HCT116 (cell line): ENCODE measurements at regions not wholly inside any gene's neighbourhood (a gene's known extent, or its start where the extent isn't known, plus 50 kb on each side); places are given as distances from the start of the nearest gene placed in this dataset.

Experiments
- ATAC-seq: fragments of 200-7000 bp; cut with Tn5 transposase; 2 replicates; pipeline ENCODE4 v1.9.1; 2020; ENCODE audit warnings: mild to moderate bottlenecking, moderate library complexity
- BruUV-seq: library from RNA; stranded (reverse); fragments of 400-500 nt; replicated peaks from 2 replicates; lab custom pipeline; 2021; lab: Mats Ljungman, UMichigan
- CTCF ChIA-PET: fragments of 300-600 bp; sonication (Branson Sonifier 250); formaldehyde crosslinking; loops from one replicate; lab custom pipeline; 2021; ENCODE audit warnings: antibody characterized with exemption; lab: Charles Lee
- POLR2A ChIA-PET: fragments of 300-600, 350-600 bp; sonication (Branson Sonifier 250); formaldehyde crosslinking; loops from one replicate; lab custom pipeline; 2021; ENCODE audit warnings: antibody characterized with exemption; lab: Charles Lee
- RAD21 ChIA-PET, 2 experiments: fragments of 300-600 bp; sonication (Branson Sonifier 250); formaldehyde crosslinking; loops; one replicate each; lab custom pipeline; 2023; ENCODE audit warnings: low total read pairs in 2 of 2; ENCODE audit not compliant: uncharacterized antibody in 2 of 2, unreplicated experiment in 2 of 2, low non-redundant PET in 1 of 2; lab: Charles Lee
- DNase-seq: peaks from one replicate; pipeline ENCODE4 v3.0.0-alpha.2; 2010; ENCODE audit warnings: low read depth, low spot score
- H2AFZ ChIP-seq: fragments of 200-600 bp; shearing (Covaris generic), sonication (generic); 2 replicates; pipeline ENCODE4 v1.6.1; 2017; ENCODE audit warnings: low read depth, mixed run types, mixed read lengths, antibody characterized with exemption, low read length; ENCODE audit not compliant: poor library complexity, severe bottlenecking
- H3K27ac ChIP-seq: 2 replicates; pipeline ENCODE4 v1.5.1; 2012; ENCODE audit warnings: low read depth, low read length
- H3K27me3 ChIP-seq: fragments of 200-600 bp; sonication (generic); 2 replicates; pipeline ENCODE4 v1.6.1; 2016; ENCODE audit warnings: mixed run types, low read length, mixed read lengths; ENCODE audit not compliant: insufficient read depth
- H3K36me3 ChIP-seq, 2 experiments: fragments of 200-500 bp in 1 of 2; fragments of 200-600 bp in 1 of 2; sonication (Bioruptor generic) in 1 of 2; sonication (generic) in 1 of 2; 2 replicates each; pipeline versions ENCODE4 v1.5.1 to v1.6.1; 2014 to 2016; ENCODE audit warnings: low read length in 2 of 2, inconsistent platforms in 1 of 2, mixed read lengths in 1 of 2, mixed run types in 1 of 2; ENCODE audit not compliant: insufficient read depth in 2 of 2, control insufficient read depth in 1 of 2
- H3K4me1 ChIP-seq, 2 experiments: fragments of 200-600 bp in 1 of 2; sonication (generic) in 1 of 2; 2 replicates each; pipeline versions ENCODE4 v1.5.1 to v1.6.1; 2012 to 2017; ENCODE audit warnings: low read length in 2 of 2, inconsistent platforms in 1 of 2, mild to moderate bottlenecking in 1 of 2, mixed read lengths in 1 of 2, mixed run types in 1 of 2, moderate library complexity in 1 of 2; ENCODE audit not compliant: insufficient read depth in 2 of 2, control insufficient read depth in 1 of 2
- H3K4me2 ChIP-seq: fragments of 200-600 bp; sonication (generic); 2 replicates; pipeline ENCODE4 v1.6.1; 2017; ENCODE audit warnings: mixed run types, low read length, mixed read lengths
- H3K4me3 ChIP-seq, 2 experiments: fragments of 200-600 bp in 1 of 2; sonication (generic) in 1 of 2; replicated peaks in 1 of 2; 2 replicates each; pipeline ENCODE4 v1.5.1; 2011 to 2016; ENCODE audit warnings: low read length in 2 of 2, control low read depth in 1 of 2, low read depth in 1 of 2, mild to moderate bottlenecking in 1 of 2, mixed read lengths in 1 of 2, mixed run types in 1 of 2
- H3K79me2 ChIP-seq: fragments of 200-600 bp; sonication (generic); 2 replicates; pipeline ENCODE4 v1.6.1; 2017; ENCODE audit warnings: mild to moderate bottlenecking, mixed run types, low read length, moderate library complexity, mixed read lengths; ENCODE audit not compliant: insufficient read depth
- H3K9ac ChIP-seq: fragments of 200-600 bp; sonication (generic); 2 replicates; pipeline ENCODE4 v1.6.1; 2016; ENCODE audit warnings: low read length, mixed read lengths
- H3K9me2 ChIP-seq: fragments of 200-600 bp; sonication (generic), shearing (Covaris generic); 2 replicates; pipeline ENCODE4 v1.6.1; 2017; ENCODE audit warnings: mixed run types, mild to moderate bottlenecking, moderate library complexity; ENCODE audit not compliant: insufficient read depth
- H3K9me3 ChIP-seq, 2 experiments: fragments of 200-500 bp in 1 of 2; fragments of 200-600 bp in 1 of 2; sonication (Bioruptor generic) in 1 of 2; sonication (generic) in 1 of 2; 2 replicates each; pipeline ENCODE4 v1.6.1; 2014 to 2017; ENCODE audit warnings: low read length in 2 of 2, mixed read lengths in 2 of 2, inconsistent platforms in 1 of 2, low read depth in 1 of 2, mild to moderate bottlenecking in 1 of 2, mixed run types in 1 of 2, moderate library complexity in 1 of 2; ENCODE audit not compliant: control insufficient read depth in 1 of 2, insufficient read depth in 1 of 2
- H4K20me1 ChIP-seq: fragments of 200-600 bp; sonication (generic), shearing (Covaris generic); 2 replicates; pipeline ENCODE4 v1.6.1; 2017; ENCODE audit warnings: mixed run types, mild to moderate bottlenecking, moderate library complexity; ENCODE audit not compliant: insufficient read depth
- CEBPB ChIP-seq: IDR thresholded peaks from 2 replicates; pipeline ENCODE4 v1.6.1; 2012; ENCODE audit warnings: low read depth
- CTCF ChIP-seq, 3 experiments: fragments of 200-600 bp in 1 of 3; sonication (generic) in 1 of 3; IDR thresholded peaks in 2 of 3; conservative IDR thresholded peaks in 1 of 3; 2 replicates each; pipeline ENCODE4 v1.5.1; 2012 to 2017; ENCODE audit warnings: low read depth in 2 of 3, low read length in 2 of 3, antibody characterized with exemption in 1 of 3, borderline replicate concordance in 1 of 3, control low read depth in 1 of 3, mild to moderate bottlenecking in 1 of 3, mixed read lengths in 1 of 3, mixed run types in 1 of 3, moderate library complexity in 1 of 3; ENCODE audit not compliant: insufficient read depth in 1 of 3
- ELF1 ChIP-seq: IDR thresholded peaks from 2 replicates; pipeline ENCODE4 v1.6.1; 2012; ENCODE audit warnings: low read depth, borderline replicate concordance
- JUND ChIP-seq: IDR thresholded peaks from 2 replicates; pipeline ENCODE4 v1.6.1; 2012
- MAX ChIP-seq: IDR thresholded peaks from 2 replicates; pipeline ENCODE4 v1.6.1; 2012
- POLR2AphosphoS5 ChIP-seq: IDR thresholded peaks from 2 replicates; pipeline ENCODE4 v1.6.1; 2011; ENCODE audit warnings: mild to moderate bottlenecking, low read depth, low read length, moderate library complexity
- SP1 ChIP-seq: IDR thresholded peaks from 2 replicates; pipeline ENCODE4 v1.6.1; 2012; ENCODE audit warnings: low read depth
- YY1 ChIP-seq: IDR thresholded peaks from 2 replicates; pipeline ENCODE4 v1.6.1; 2011; ENCODE audit warnings: low read length, low read depth, moderate library complexity, mild to moderate bottlenecking; ENCODE audit not compliant: insufficient replicate concordance; ENCODE audit errors: extremely low read depth
- ZFX ChIP-seq: fragments of 450-650 bp; IDR thresholded peaks from 2 replicates; pipeline ENCODE4 v1.6.1; 2017
- intact Hi-C: fragments of 100-400 bp; cut with micrococcal nuclease; formaldehyde crosslinking; loops from 2 replicates; pipeline ENCODE4 v1.10.0; 2022

GRCh38 chr16:80164966-80165550 is 375.7 kb upstream of the DYNLRB2 start:
- DNase-seq (no peak), ATAC-seq (no peak)
- ChIA-PET CTCF (no interaction called here), POLR2A (no interaction called here)
- Histone ChIP-seq H3K9me2 (no peaks in the 10 kb centered on the region), H3K9ac (no peak overlapping the region), H3K36me3 (no peaks in the 10 kb centered on the region), H3K9me3 (peaks cover 51 to 71% of the 10 kb centered on the region in 2 experiments; a peak in 3 of 4 replicates), H2AFZ (no peak overlapping the region), H3K4me1 (no peaks in the 10 kb centered on the region), H4K20me1 (no peaks in the 10 kb centered on the region), H3K27ac (no peak overlapping the region), H3K79me2 (no peaks in the 10 kb centered on the region), H3K4me3 (no peak overlapping the region)
- BruUV-seq = no TSS peak
- intact Hi-C loops = no loop called here
- TF ChIP-seq SP1 (no peak), JUND (no peak), YY1 (no peak), CEBPB (no peak), ELF1 (no peak), CTCF (IDR thresholded peaks at IDR 0.05 in 2 of 3, conservative IDR thresholded peaks at IDR 0.05 in 1 of 3; ENCODE audit: borderline replicate concordance in 1 of 3, insufficient read depth in 1 of 3, low read depth in 2 of 3, low read length in 2 of 3) (no peak), POLR2AphosphoS5 (no peak), ZFX (no peak), MAX (no peak)
- TF ChIP-seq, all 23 proteins: peak for 0
- no peaks in the 10 kb centered on the region for H3K27me3 ChIP-seq
- RAD21 ChIA-PET = no interaction called here
- no peak overlapping the region for H3K4me2 ChIP-seq
